ENCODE measurements at regions not wholly inside any gene's neighbourhood (a gene's known extent, or its start where the extent isn't known, plus 50 kb on each side); places are given as distances from the start of the nearest gene placed in this dataset.

DNA sequence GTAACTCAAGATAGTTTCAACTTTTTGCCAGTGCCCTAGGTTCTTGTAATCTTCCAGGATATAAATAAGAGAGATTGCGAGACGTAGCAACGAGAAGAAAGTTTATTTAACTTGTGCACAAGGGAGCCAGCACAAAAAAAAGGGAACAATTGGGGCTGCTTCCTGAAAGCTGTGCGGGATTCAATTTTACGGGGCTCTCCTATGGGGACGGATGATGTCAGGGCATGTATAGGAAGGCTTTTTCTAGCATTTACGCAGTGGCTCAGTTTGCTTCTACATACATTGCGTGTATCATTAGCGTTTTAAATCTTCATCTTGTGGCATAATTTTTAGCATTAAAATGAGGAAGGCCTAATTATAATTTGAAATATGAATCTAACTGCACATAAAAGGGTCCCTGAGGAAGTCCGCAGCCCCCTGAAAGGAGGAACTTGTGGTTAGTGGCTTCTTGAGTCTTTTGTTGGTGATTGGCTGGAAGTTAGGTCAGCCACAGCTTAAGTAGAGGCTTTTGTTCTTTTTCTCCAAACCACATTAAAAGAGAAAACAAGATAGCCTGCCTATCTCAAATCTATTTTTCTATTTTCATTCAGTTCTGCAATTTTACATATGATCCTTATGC, 668.2 kb upstream of the NDST4 start:
- no peak overlapping the region for H3K27ac ChIP-seq (ENCODE audit: low read length, poor library complexity, severe bottlenecking)
- H4K91ac ChIP-seq (ENCODE audit: low read length), result no peak overlapping the region
- H3K9ac ChIP-seq (ENCODE audit: low read length), result no peak overlapping the region
- H3K4me3 ChIP-seq (ENCODE audit: insufficient read depth in 1 of 2, low read depth in 1 of 2, low read length in 2 of 2), result no peak overlapping the region
- no peak overlapping the region for H4K8ac ChIP-seq (ENCODE audit: low read length)
- H3K18ac ChIP-seq (ENCODE audit: low read depth in 1 of 2, low read length in 2 of 2), result no peak overlapping the region
- WGBS, result 92% methylated on average over 8 of the region's 10 CpGs
- DNase-seq, result no peak
- no peak overlapping the region for H2BK5ac ChIP-seq (ENCODE audit: low read depth, low read length, poor library complexity, severe bottlenecking)
- no peak overlapping the region for H2BK12ac ChIP-seq (ENCODE audit: low read length in 2 of 2)
- no peak overlapping the region for H2BK120ac ChIP-seq (ENCODE audit: low read depth, low read length)
- no peak overlapping the region for H2AK5ac ChIP-seq (ENCODE audit: low read length, severe bottlenecking)
- no peak overlapping the region for H2BK15ac ChIP-seq (ENCODE audit: low read depth, poor library complexity, severe bottlenecking)
- H2AFZ ChIP-seq (ENCODE audit: low read depth, low read length), result no peak overlapping the region
- no peaks in the 10 kb centered on the region for H3K27me3 ChIP-seq (ENCODE audit: control insufficient read depth in 1 of 2, insufficient read depth in 1 of 2, low read length in 2 of 2)
- no peak overlapping the region for H3K4me2 ChIP-seq (ENCODE audit: low read length, poor library complexity, severe bottlenecking)
- no peak overlapping the region for H3K14ac ChIP-seq (ENCODE audit: low read length in 2 of 2)
- no peaks in the 10 kb centered on the region for H3K4me1 ChIP-seq (ENCODE audit: control insufficient read depth, insufficient read depth, low read depth, low read length)
- no peak overlapping the region for H3K4ac ChIP-seq (ENCODE audit: low read depth in 1 of 2, low read length in 2 of 2)
- no peak overlapping the region for H3K23ac ChIP-seq (ENCODE audit: low read length in 2 of 2)
- no peaks in the 10 kb centered on the region for H3K36me3 ChIP-seq (ENCODE audit: control insufficient read depth in 1 of 2, insufficient read depth in 2 of 2, low read depth in 1 of 2, low read length in 2 of 2)
- peaks cover 7% of the 10 kb centered on the region for H3K9me3 ChIP-seq (ENCODE audit: control insufficient read depth, low read length)
- no peaks in the 10 kb centered on the region for H3K79me1 ChIP-seq (replicated peaks; ENCODE audit: low read length, poor library complexity, severe bottlenecking)

DNA sequence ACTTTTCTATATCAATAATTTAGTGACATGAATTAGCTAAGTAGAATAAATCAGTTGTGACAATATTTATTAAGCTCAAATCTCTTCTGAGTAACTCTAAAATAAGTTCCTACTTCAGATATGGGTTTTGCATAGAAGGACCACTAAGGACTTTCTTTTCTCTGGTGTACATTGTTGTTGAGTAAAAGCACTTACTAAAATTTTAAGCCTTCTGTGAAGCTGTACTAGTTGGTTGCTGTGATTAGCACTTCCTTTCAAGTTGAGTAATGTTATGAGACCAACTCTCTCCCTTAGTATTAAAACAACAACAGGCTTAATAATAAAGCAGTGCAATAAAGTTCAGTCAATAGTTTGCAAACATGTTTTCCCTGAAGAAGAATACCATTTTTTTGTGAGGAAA, 667.4 kb upstream of the NDST4 start:
- no peak overlapping the region for H4K91ac ChIP-seq (ENCODE audit: low read length)
- no peak overlapping the region for H3K4ac ChIP-seq (ENCODE audit: low read depth in 1 of 2, low read length in 2 of 2)
- H3K9me3 ChIP-seq (ENCODE audit: control insufficient read depth, low read length), result peaks cover 4% of the 10 kb centered on the region
- no peak overlapping the region for H3K9ac ChIP-seq (ENCODE audit: low read length)
- no peak for DNase-seq
- no peak overlapping the region for H3K23ac ChIP-seq (ENCODE audit: low read length in 2 of 2)
- H3K79me1 ChIP-seq (replicated peaks; ENCODE audit: low read length, poor library complexity, severe bottlenecking), result no peaks in the 10 kb centered on the region
- H2AK5ac ChIP-seq (ENCODE audit: low read length, severe bottlenecking), result no peak overlapping the region
- H2BK5ac ChIP-seq (ENCODE audit: low read depth, low read length, poor library complexity, severe bottlenecking), result no peak overlapping the region
- no peak overlapping the region for H3K4me2 ChIP-seq (ENCODE audit: low read length, poor library complexity, severe bottlenecking)
- no peaks in the 10 kb centered on the region for H3K4me1 ChIP-seq (ENCODE audit: control insufficient read depth, insufficient read depth, low read depth, low read length)
- H3K4me3 ChIP-seq (ENCODE audit: insufficient read depth in 1 of 2, low read depth in 1 of 2, low read length in 2 of 2), result no peak overlapping the region
- H4K8ac ChIP-seq (ENCODE audit: low read length), result no peak overlapping the region
- no peak overlapping the region for H2BK12ac ChIP-seq (ENCODE audit: low read length in 2 of 2)
- no peak overlapping the region for H3K18ac ChIP-seq (ENCODE audit: low read depth in 1 of 2, low read length in 2 of 2)
- no peak overlapping the region for H3K27ac ChIP-seq (ENCODE audit: low read length, poor library complexity, severe bottlenecking)
- no peaks in the 10 kb centered on the region for H3K27me3 ChIP-seq (ENCODE audit: control insufficient read depth in 1 of 2, insufficient read depth in 1 of 2, low read length in 2 of 2)
- no peak overlapping the region for H2BK15ac ChIP-seq (ENCODE audit: low read depth, poor library complexity, severe bottlenecking)
- no peak overlapping the region for H2BK120ac ChIP-seq (ENCODE audit: low read depth, low read length)
- H3K14ac ChIP-seq (ENCODE audit: low read length in 2 of 2), result no peak overlapping the region
- H2AFZ ChIP-seq (ENCODE audit: low read depth, low read length), result no peak overlapping the region
- no peaks in the 10 kb centered on the region for H3K36me3 ChIP-seq (ENCODE audit: control insufficient read depth in 1 of 2, insufficient read depth in 2 of 2, low read depth in 1 of 2, low read length in 2 of 2)

DNA sequence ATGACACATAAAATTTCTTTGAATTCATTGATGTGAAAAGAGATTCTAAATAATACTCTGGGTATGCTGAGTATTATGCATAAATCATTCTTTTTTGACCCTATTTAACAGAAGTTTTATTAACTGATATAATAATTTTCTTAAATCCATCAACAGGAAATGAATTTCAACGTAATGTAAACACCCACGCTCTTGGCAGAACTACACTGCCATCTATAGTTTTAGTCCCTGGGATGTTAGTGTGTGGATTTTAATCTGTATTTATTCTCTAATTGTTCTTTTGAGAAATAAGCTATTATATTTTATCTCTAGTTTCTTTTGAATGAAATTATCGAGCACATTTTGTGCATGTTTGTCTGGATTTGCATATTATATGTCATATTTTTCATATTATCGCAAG, 666.8 kb upstream of the NDST4 start:
- no peak overlapping the region for H2BK5ac ChIP-seq (ENCODE audit: low read depth, low read length, poor library complexity, severe bottlenecking)
- no peaks in the 10 kb centered on the region for H3K4me1 ChIP-seq (ENCODE audit: control insufficient read depth, insufficient read depth, low read depth, low read length)
- no peak overlapping the region for H3K9ac ChIP-seq (ENCODE audit: low read length)
- no peak overlapping the region for H3K23ac ChIP-seq (ENCODE audit: low read length in 2 of 2)
- H3K4me2 ChIP-seq (ENCODE audit: low read length, poor library complexity, severe bottlenecking), result no peak overlapping the region
- H3K14ac ChIP-seq (ENCODE audit: low read length in 2 of 2), result no peak overlapping the region
- H3K9me3 ChIP-seq (ENCODE audit: control insufficient read depth, low read length), result peaks cover 4% of the 10 kb centered on the region
- H3K27ac ChIP-seq (ENCODE audit: low read length, poor library complexity, severe bottlenecking), result no peak overlapping the region
- H2BK12ac ChIP-seq (ENCODE audit: low read length in 2 of 2), result no peak overlapping the region
- no peak for DNase-seq
- H4K8ac ChIP-seq (ENCODE audit: low read length), result no peak overlapping the region
- H2AK5ac ChIP-seq (ENCODE audit: low read length, severe bottlenecking), result no peak overlapping the region
- H2BK15ac ChIP-seq (ENCODE audit: low read depth, poor library complexity, severe bottlenecking), result no peak overlapping the region
- H3K18ac ChIP-seq (ENCODE audit: low read depth in 1 of 2, low read length in 2 of 2), result no peak overlapping the region
- no peak overlapping the region for H3K4me3 ChIP-seq (ENCODE audit: insufficient read depth in 1 of 2, low read depth in 1 of 2, low read length in 2 of 2)
- H4K91ac ChIP-seq (ENCODE audit: low read length), result no peak overlapping the region
- H3K36me3 ChIP-seq (ENCODE audit: control insufficient read depth in 1 of 2, insufficient read depth in 2 of 2, low read depth in 1 of 2, low read length in 2 of 2), result no peaks in the 10 kb centered on the region
- H3K79me1 ChIP-seq (replicated peaks; ENCODE audit: low read length, poor library complexity, severe bottlenecking), result no peaks in the 10 kb centered on the region
- no peak overlapping the region for H2AFZ ChIP-seq (ENCODE audit: low read depth, low read length)
- H3K27me3 ChIP-seq (ENCODE audit: control insufficient read depth in 1 of 2, insufficient read depth in 1 of 2, low read length in 2 of 2), result no peaks in the 10 kb centered on the region
- no peak overlapping the region for H3K4ac ChIP-seq (ENCODE audit: low read depth in 1 of 2, low read length in 2 of 2)
- no peak overlapping the region for H2BK120ac ChIP-seq (ENCODE audit: low read depth, low read length)
- WGBS, result no CpG with 5 or more reads among the region's 4 CpGs

DNA sequence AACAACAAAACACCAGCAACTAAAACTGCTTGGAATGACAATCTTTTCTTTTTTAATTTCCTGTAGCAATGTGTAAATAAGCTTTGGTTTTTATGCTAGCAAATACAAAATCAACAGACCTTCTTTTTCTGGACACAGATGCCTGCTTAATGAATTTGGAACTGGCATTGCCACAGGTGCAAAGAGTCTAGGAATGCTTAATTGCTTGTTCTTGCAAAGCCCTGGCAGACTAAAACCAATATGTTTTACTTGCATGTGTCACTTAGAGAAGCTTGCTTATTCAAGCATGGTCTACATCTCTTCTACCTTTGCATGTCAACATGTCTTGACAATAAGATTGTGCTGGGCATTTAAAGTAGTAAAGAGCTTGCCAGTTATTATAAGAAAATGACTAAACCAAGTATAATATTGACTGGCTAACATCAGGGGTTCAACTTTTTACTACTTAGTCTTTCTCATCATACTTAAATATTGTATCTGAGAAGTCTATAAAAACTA, 656.7 kb upstream of the NDST4 start:
- H3K23ac ChIP-seq (ENCODE audit: low read length in 2 of 2), result no peak overlapping the region
- H2BK5ac ChIP-seq (ENCODE audit: low read depth, low read length, poor library complexity, severe bottlenecking), result no peak overlapping the region
- no peak overlapping the region for H2AFZ ChIP-seq (ENCODE audit: low read depth, low read length)
- H3K36me3 ChIP-seq (ENCODE audit: control insufficient read depth in 1 of 2, insufficient read depth in 2 of 2, low read depth in 1 of 2, low read length in 2 of 2), result no peaks in the 10 kb centered on the region
- no peak overlapping the region for H3K9ac ChIP-seq (ENCODE audit: low read length)
- no peak overlapping the region for H3K4me3 ChIP-seq (ENCODE audit: insufficient read depth in 1 of 2, low read depth in 1 of 2, low read length in 2 of 2)
- DNase-seq, result no peak
- H3K27me3 ChIP-seq (ENCODE audit: control insufficient read depth in 1 of 2, insufficient read depth in 1 of 2, low read length in 2 of 2), result no peaks in the 10 kb centered on the region
- no peak overlapping the region for H2BK120ac ChIP-seq (ENCODE audit: low read depth, low read length)
- H3K4ac ChIP-seq (ENCODE audit: low read depth in 1 of 2, low read length in 2 of 2), result no peak overlapping the region
- no peak overlapping the region for H3K18ac ChIP-seq (ENCODE audit: low read depth in 1 of 2, low read length in 2 of 2)
- no peak overlapping the region for H4K8ac ChIP-seq (ENCODE audit: low read length)
- no peak overlapping the region for H3K4me2 ChIP-seq (ENCODE audit: low read length, poor library complexity, severe bottlenecking)
- H3K9me3 ChIP-seq (ENCODE audit: control insufficient read depth, low read length), result no peaks in the 10 kb centered on the region
- H2BK15ac ChIP-seq (ENCODE audit: low read depth, poor library complexity, severe bottlenecking), result no peak overlapping the region
- no peaks in the 10 kb centered on the region for H3K4me1 ChIP-seq (ENCODE audit: control insufficient read depth, insufficient read depth, low read depth, low read length)
- no peak overlapping the region for H4K91ac ChIP-seq (ENCODE audit: low read length)
- H2BK12ac ChIP-seq (ENCODE audit: low read length in 2 of 2), result no peak overlapping the region
- no peaks in the 10 kb centered on the region for H3K79me1 ChIP-seq (replicated peaks; ENCODE audit: low read length, poor library complexity, severe bottlenecking)
- no peak overlapping the region for H3K27ac ChIP-seq (ENCODE audit: low read length, poor library complexity, severe bottlenecking)
- H3K14ac ChIP-seq (ENCODE audit: low read length in 2 of 2), result no peak overlapping the region
- H2AK5ac ChIP-seq (ENCODE audit: low read length, severe bottlenecking), result no peak overlapping the region
